ENCODE measurements at regions not wholly inside any gene's neighbourhood (a gene's known extent, or its start where the extent isn't known, plus 50 kb on each side); places are given as distances from the start of the nearest gene placed in this dataset.
"Not testable (repeated sequence)": the region's sequence is repeated elsewhere in the genome, so short reads cannot be mapped to it uniquely, and the experiment has no call there.

DNA sequence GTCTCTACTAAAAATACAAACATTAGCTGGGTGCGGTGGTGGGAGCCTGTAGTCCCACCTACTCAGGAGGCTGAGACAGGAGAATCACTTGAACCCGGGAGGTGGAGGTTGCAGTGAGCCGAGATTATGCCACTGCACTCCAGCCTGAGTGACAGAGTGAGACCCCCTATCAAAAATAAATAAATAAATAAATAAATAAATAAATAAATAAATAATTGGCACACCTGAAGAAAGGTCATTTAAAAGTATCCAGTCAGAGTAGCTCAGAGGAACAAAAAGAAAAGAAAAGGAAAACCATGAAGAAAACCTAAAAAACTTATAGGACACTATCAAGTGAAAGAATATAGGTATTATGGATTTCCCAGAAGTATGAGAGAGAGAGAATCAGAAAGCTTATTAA, 330.1 kb upstream of the AR start:
- DNase-seq (ENCODE audit: low read depth), result not testable (repeated sequence)

DNA sequence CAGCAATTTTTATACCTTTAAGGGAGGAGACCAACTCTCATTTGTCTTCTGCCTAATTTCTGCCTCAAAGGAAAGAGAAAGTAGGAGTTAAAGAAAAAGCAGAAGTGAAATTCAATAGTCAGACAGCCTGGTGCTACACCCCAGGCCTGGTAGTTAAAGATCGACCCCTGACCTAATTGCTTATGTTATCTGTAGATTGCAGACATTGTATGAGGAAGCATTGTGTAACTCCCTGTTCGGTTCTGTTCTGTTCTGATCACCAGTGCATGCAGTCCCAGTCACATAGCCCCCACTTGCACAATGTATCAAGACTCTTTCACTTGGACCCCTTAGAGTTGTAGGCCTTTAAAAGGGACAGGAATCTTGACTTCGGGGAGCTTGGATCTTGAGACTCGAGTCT, 335.9 kb upstream of the AR start:
- no peak for DNase-seq (ENCODE audit: low read depth)

- no peak for DNase-seq (ENCODE audit: low read depth)
Observed at GRCh38 chrX:67159437-67159836, 384.4 kb upstream of the AR start.

GRCh38 chrX:67114635-67115034, 429.2 kb upstream of the AR start:
- no peak for DNase-seq (ENCODE audit: low read depth)

DNA sequence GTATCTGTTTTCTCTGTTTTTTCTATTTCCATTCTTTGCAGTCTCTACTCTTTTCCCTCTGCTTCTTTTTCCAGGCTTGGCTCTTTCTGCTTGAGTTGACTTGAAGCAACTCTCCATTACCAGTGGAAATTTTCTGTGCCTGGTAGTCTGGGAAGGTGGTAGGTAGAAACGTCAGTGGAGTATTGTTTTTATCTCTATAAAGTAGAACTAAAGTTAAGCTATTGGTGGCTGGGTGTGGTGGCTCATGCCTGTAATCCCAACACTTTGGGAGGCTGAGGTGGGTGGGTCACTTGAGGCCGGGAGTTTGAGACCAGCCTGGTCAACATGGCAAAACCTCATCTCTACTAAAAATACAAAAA, 438.1 kb upstream of the AR start:
- DNase-seq (ENCODE audit: low read depth), result no peak

DNA sequence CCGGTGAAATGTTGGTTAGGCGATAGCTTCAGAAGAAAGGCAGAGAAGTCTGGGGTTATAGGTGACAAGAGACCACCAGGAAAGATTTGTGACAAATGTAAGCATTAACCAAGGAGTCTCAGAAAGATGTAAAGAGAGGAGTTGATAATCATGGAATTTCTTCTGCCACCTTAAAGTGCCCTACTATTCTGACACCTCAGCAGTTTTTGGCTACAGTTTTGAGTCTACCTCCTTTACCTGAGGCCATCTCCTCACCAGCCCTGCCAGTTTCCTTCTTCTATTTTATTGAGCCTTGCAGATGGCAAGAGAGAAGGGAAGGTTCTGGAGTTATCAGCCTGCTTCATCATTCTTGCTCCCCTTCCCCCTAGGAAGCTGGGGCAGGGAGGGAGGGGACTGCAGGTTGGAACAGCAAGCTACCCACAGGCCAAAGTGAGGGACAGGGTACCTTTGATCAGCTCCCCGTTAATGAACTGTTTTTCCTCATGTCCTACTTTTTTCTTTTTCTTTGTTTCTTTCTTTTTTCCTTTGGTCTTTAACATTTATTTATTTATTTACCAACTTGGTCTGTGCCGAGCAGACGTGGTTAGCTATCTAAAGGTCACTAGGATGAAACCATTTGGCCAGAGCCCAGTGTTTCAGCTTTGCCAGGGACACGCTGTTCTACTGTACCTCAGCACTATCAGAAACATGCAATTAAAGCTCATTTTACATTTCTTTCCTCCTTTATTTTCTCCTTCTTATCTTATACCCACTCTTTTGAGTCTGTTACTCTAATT, 438.7 kb upstream of the AR start:
- no peak for DNase-seq (ENCODE audit: low read depth)

DNA sequence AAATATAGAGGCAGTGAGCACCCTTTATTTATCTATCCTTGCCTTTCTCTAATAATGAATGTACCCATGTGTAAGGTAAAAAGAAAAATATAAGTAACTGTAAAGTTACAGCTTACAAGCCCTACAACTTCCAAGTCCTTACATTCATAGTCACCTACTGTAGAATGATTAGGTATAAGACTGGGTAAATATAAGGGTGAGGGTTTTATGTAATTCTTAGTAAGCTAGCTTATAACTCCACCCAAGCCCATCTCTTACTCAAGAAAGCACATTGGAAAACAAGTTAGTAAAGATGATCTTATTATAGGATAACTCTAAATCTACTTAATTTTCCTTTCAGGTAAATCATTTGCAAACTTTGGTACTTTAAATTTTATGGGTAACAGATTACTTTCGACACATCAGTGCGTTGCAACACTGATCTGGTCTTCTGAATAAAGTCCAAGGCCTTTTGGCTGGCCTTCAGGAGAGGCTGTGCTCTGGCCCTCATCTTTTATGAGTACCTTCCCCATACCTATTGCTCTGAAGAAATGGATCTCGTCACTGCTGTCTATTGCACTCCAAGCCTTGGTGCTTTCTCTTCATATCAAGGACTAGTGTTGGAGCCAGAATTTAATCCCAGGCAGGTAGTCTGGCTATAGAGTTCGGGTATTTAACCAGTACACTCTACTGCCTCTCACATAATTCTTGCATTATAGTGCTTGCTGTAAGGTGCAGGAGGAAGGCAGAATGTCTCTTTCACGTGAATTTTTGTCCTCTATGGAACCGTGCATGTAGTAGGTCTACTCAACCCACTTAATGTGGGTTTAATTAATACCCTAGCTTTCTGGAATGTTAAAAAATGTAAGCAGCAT, 443.6 kb upstream of the AR start:
- no peak for DNase-seq (ENCODE audit: low read depth)

GRCh38 chrX:67094061-67094460, 449.8 kb upstream of the AR start:
- DNase-seq (ENCODE audit: low read depth), result no peak

- DNase-seq (ENCODE audit: low read depth), result no peak
Observed at GRCh38 chrX:67050760-67051159, 411.9 kb upstream of the EDA2R start.

DNA sequence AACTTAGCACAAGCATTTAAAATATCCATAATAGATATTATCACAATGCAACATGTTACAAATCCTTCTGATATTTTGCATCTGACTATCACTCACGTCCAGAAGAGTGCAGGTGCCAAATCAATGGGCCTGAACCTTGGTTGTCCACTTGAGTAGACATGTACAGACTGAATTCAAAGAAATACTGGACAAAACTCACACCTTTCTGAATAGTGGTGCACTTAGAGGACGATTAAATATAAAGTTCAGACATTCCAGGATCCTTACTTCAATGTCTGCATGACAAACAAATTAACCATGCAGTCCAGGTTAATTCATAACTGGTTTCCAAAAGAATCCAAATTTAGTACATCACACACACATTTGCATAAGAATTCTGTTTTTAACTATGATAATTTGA, 406.0 kb upstream of the EDA2R start:
- no peak for DNase-seq (ENCODE audit: low read depth)

- DNase-seq (ENCODE audit: low read depth), result no peak
Observed at GRCh38 chrX:67044029-67044653, 405.3 kb upstream of the EDA2R start.

- no peak for DNase-seq (ENCODE audit: low read depth)
Observed at GRCh38 chrX:67004451-67004850, 365.6 kb upstream of the EDA2R start.

DNA sequence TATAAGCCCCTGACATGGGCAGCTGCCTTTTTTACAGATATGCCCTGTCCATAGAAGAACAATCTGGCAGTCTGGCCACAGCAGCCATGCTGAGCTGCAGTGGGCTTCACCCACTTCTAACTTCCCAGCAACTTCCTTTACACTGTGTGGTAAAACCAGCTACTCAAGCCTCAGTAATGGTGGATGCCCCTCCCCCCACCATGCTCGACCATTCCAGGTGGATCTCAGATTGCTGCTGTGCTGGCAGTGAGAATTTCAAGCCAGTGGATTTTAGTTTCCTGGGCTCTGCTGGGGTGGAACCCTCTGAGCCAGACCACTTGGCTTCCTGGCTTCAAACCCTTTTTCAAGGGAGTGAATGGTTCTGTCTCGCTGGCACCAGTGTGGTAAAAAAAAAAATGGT, 355.9 kb upstream of the EDA2R start:
- DNase-seq (ENCODE audit: low read depth), result no peak

DNA sequence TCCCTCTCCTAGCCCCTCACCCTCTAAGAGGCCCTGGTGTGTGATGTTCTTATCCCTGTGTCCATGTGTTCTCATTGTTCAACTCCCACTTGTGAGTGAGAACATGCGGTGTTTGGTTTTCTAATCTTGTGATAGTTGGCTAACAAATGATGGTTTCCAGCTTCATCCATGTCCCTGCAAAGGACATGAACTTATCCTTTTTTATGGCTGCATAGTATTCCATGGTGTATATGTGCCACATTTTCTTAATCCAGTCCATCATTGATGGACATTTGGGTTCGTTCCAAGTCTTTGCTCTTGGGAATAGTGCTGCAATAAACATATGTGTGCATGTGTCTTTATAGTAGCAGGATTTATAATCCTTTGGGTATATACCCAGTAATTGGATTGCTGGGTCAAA, 353.2 kb upstream of the EDA2R start:
- DNase-seq (ENCODE audit: low read depth), result not testable (repeated sequence)

DNA sequence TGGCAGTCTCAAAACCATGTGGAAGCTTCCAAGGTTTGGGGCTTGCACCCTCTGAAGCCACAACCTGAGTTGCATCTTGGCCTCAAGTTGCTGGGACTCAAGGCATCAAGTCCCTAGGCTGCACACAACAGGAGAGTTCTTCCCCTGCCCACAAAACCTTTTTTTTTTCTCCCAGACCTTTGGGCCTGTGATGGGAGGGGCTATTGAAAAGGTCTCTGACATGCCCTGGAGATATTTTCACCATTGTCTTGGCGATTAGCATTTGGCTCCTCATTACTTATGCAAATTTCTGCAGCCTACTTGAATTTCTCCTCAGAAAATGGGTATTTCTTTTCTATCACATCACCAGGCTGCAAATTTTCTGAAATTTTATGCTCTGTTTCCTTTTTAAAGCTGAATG, 349.5 kb upstream of the EDA2R start:
- no peak for DNase-seq (ENCODE audit: low read depth)

- DNase-seq (ENCODE audit: low read depth), result no peak
Observed at GRCh38 chrX:66961665-66962064, 322.8 kb upstream of the EDA2R start.

- DNase-seq (ENCODE audit: low read depth), result no peak
Observed at GRCh38 chrX:66931713-66932112, 292.8 kb upstream of the EDA2R start.

DNA sequence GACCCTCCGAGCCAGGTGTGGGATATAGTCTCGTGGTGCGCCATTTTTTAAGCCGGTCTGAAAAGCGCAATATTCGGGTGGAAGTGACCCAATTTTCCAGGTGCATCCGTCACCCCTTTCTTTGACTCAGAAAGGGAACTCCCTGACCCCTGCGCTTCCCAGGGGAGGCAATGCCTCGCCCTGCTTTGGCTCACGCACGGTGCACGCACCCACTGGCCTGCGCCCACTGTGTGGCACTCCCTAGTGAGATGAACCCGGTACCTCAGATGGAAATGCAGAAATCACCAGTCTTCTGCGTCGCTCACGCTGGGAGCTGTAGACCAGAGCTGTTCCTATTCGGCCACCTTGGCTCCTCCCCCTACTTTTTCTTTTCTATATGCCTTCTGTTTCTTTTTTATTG, 291.6 kb upstream of the EDA2R start:
- DNase-seq (ENCODE audit: low read depth), result not testable (repeated sequence)

- DNase-seq (ENCODE audit: low read depth), result no peak
Observed at GRCh38 chrX:66920296-66920695, 281.4 kb upstream of the EDA2R start.

GRCh38 chrX:66919280-66919832, 280.5 kb upstream of the EDA2R start:
- no peak for DNase-seq (ENCODE audit: low read depth)

- no peak for DNase-seq (ENCODE audit: low read depth)
Observed at GRCh38 chrX:66918511-66918910, 279.6 kb upstream of the EDA2R start.

DNA sequence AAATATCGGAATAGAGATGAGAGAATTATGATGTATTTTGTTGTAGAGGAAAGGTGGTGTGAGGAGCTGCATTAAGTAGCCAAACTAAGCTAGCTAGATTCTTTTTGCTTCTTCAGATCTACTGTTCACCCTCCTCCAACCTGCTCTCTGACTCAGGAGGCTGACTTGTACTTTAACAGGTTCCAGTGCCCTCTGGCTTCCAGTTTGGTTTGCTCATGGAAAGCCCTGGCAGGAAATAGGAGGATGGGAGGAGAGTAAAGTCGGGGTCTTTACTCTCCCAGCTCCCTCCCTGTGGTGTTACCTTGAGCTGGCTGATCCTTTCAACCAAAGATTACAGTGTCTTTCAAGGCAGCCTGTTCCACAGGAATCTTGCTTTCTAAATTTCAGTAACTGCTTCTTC, 277.0 kb upstream of the EDA2R start:
- DNase-seq (ENCODE audit: low read depth), result no peak

- no peak for DNase-seq (ENCODE audit: low read depth)
Observed at GRCh38 chrX:66914080-66914479, 275.2 kb upstream of the EDA2R start.

Measured in Daoy (cell line).